ENCODE measurements at regions not wholly inside any gene's neighbourhood (a gene's known extent, or its start where the extent isn't known, plus 50 kb on each side); places are given as distances from the start of the nearest gene placed in this dataset.
"Not testable (repeated sequence)": the region's sequence is repeated elsewhere in the genome, so short reads cannot be mapped to it uniquely, and the experiment has no call there.

DNA sequence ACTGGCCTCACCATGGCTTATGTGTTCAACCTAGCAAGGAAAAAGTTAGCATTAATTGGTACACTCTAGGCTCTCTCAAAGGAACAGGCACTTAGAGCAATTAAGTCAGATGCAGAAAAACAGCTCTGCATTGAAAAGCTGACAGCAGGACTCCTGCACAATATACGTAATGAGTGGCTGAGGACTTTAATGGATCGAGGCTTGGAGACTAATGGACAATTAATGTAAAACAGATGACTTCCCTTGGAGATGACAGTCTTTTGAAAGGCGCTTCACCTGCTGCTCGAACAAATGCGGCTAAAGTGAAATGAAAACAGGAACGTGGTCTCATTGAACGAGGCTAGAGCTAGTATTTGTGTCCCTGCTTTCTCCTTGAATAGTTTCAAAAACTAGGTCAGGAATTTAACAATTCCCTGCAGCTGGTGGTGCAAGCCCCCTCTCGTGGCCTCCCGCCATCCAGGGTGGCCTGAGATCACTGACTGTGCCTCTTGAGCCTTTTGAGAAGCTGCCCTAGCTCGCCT lies 137.1 kb downstream of the ELOVL4 start:
- DNase-seq (ENCODE audit: low read depth) = no peak

DNA sequence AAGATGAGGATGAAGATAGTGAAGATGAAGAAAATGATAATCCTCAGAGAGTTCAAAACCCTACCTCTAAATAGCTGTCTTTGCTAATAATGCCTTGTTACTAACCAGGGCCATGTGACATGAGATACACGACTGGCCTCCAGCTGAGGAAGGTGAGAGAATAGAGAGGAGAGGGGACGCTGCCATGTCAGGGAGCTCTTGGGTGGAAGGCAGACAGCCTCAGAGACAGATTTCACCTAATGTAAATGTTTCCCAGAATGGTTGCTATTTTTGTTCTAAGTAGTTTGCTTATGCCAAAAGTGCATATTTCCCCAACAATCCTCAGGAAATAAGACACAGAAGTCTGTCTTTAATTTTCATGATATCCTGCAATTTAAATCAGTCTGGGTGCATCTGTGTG lies 138.4 kb downstream of the ELOVL4 start:
- DNase-seq (ENCODE audit: low read depth) = no peak

DNA sequence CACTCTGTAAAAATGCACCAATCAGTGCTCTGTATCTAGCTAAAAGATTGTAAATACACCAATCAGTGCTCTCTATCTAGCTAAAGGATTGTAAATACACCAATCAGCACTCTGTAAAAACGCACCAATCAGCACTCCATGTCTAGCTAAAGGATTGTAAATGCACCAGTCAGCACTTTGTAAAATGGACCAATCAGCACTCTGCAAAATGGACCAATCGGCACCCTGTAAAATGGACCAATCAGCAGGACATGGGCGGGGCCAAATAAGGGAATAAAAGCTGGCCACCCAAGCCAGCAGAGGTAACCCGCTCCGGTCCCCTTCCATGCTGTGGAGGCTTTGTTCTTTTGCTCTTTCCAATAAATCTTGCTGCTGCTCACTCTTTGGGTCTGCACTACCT lies 140.7 kb downstream of the ELOVL4 start:
- DNase-seq (ENCODE audit: low read depth) = not testable (repeated sequence)

DNA sequence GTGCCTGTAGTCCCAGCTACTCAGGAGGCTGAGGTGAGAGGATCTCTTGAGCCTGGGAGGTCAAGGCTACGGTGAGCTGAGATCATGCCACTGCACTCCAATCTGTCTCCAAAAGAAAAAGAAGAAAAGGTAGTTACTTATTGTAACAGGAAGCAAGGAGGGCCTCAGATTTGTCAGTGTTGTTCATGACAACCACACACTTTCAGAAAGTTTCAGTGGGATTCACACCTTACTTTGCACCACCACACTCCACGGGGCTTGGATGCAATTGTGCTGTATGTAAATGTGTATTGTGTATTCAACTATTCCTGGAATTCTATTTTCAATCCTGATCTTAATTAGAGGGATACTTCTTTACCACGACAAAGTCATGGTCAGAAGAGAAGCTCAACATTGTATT lies 142.6 kb downstream of the ELOVL4 start:
- DNase-seq (ENCODE audit: low read depth) = no peak

DNA sequence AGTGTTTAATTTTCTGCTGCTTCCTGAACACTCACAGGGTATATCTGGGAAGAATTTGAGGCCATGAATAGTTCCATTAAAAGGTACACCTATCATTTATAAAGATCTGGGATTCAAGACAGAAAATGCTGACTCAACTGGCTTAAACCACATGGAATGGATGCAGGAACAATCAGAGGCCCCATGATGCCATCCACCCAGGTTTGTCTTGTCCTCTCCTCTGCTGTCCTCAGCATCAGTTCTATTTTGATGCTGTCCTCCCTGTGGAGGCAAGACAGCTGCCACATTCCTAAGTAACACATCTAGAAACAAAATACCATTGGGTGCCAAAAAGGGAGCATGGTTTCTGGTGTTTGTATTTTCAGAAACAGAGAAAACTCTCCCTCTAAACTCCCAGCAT lies 143.4 kb downstream of the ELOVL4 start:
- DNase-seq (ENCODE audit: low read depth) = no peak

DNA sequence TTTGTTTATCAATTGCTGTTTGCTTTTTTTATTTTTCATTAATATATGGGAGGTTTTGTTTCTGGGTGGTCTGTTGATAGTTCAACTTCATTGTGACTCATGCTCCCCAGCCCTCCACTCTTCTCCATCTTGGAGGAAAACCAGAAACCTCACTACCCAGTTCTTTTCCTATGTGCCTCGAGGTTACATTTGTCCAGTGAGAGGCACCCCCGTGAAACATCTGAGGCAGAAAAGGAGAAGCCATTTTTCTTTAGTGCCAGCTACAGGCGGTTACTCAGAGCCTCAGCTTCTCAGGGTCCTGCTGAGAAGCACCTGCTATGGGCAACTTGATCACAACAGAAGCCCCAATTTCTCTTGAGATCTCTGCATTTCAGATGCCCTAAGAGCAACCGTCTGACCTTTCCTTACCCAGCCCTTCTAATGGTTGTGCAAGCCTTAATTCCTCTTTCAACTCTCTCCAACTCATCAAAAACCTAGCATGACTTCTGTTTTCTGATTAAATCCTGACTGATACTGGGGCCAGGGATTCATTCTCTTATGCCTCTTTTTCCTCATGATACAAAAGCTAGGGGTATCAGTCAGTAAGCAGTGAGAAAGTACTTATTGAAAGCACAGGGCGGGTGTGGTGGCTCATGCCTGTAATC lies 144.6 kb downstream of the ELOVL4 start:
- DNase-seq (ENCODE audit: low read depth) = no peak

DNA sequence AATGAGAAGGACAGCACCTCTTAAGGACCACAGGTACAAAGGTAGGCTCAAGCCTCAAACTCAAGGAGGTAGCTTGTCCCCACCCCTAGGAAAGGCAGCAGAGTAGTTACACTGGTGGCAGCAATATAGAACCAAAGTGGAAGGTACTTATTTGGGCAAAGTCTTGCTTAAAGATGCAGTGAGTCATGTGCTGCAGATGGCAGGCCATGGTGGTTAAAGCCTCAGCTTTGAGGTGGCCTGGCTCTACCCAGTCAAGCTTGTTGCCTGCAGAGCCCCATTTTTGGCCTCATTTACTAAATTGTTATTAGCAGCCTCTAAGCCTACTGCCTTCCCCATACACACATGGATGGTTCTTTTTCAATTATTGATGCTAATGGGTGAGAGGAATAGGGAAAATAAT lies 146.0 kb downstream of the ELOVL4 start:
- no peak for DNase-seq (ENCODE audit: low read depth)

DNA sequence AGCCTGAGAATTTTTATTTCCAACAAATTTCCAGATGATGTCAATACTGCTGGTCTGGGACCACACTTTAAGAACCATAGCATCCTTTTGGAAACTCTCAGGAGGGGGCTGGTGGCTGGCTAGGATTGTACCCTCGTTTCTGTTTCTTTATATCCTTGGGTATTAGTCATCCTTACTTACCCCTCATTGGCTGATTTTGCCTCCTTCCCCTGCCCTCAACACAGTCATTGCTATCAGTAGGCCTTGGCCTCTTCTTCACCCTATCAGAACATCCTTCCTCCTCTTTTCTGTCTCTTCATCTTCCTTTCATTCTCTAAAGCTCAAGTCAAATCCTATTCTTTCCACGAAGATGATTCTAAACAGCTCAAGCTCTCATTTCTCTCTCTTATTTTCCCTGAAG lies 148.5 kb downstream of the ELOVL4 start:
- no peak for DNase-seq (ENCODE audit: low read depth)

DNA sequence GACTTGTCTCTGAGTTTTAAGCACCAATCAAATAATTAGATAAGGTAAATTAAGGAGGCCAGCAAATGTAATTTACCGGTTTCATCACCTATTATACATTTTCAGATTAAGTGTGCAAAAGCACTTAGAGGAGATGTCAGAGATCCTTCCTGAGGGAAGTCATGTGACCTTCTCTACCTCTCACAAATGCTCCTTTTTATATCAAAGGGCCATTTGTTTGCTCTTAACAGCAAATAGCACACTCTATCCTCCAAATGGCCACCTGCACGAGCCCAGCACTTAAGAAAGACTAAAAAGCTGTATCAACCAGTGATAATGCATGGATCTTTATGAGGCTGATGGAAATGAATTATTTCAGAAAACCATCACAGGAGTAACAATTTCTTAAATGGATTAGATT lies 149.4 kb downstream of the ELOVL4 start:
- DNase-seq (ENCODE audit: low read depth) = no peak

DNA sequence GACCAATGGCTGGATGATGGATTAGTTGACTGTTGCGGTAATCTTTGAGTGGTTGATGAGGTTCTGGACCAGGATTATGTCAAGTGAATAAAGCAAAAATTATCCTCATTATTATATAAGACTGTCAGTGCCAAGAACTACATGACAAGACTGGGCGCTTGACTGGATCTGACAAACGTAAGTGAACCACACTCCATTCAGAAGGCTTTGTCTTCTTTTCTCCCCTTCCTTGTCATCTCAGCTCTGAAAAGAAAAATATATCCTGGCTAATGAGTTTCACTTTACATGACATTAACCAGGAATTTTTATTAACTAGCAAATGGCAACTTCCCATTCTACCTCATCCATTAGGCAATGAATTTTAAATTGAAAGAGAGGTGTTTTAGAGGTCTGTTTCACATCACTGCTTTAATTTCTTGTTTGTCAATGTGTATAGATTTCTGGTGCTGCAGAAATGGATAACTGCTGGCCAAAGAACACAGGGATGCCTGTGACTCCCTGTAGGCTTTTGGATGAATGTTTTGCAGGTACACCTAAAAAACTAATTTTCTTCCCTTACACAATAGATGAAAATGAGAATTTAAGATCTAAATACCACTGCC lies 150.1 kb downstream of the ELOVL4 start:
- DNase-seq (ENCODE audit: low read depth) = no peak

DNA sequence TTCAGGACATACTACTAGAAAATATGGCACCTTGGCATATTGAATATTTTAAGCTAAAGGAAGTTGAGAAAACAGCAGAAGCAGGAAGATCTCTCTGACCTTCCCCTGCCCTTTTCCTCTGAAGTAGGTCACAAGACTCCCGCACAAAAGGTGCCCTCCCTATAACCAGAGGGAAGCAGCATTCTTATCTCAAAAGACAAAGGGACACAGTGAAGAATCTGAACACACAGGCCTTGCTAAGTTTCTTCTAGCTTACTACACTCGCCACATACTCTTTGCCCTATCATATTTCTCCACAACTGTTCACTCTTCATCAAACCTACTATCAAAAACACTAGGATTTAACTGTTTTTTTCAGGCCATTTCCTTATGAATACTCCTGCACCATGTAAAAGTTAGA lies 151.2 kb downstream of the ELOVL4 start:
- peak; percentile 83 for DNase-seq (ENCODE audit: low read depth)

DNA sequence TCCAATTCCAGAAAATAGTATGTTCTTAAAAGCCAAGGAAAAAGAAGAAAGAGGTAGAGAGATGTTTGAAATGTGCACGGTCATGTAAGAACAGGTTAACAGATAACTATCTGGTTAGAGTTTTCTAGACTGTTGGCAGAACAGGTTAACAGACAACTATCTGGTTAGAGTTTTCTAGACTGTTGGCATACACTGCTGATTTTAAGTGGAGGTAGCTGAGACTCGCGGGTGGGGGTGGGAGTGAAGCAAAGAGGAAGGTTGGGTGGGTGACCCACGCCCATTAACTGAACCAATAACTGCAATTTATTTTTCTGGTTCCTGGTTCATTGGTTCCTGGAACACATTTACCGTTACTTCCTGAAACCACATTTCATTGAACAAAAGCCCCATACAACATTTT lies 157.5 kb downstream of the ELOVL4 start:
- no peak for DNase-seq (ENCODE audit: low read depth)

DNA sequence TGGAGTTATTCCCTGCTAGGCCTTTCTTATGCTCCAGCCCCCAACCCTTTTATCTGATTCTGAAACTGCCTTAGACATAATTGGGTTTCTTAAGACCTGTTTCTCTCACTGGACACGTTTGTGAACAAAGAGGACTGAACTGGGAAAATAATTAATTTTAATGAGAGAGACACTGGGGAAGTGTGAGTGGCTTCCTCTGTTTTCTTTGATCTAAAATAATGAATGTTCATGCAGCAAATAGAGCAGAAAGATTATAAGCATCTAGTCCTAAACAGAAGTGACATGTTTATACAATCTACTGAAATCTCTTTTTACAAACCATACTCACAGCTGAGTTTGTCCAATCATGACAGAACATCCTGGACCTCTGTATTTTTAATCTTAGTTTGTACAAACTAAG lies 157.6 kb downstream of the SH3BGRL2 start:
- DNase-seq (ENCODE audit: low read depth) = no peak

DNA sequence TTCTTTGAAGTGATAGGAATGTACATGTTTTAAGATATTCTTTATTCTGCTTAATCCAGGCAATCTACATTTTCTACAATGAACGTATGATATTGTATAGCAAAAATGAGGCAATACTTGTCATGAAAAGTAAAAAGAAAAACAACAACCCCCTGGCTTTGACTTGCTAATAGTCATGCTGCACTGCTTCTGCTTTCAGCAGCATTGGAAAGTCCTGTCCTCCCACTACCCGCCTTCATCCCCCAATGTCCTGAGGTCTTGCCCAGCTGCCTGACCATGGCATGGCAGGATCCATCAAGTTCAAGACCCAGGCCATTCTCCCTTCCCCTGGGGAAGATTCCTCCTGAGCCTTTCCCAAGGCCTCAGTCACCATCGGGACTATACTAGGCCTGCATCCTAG lies 156.5 kb downstream of the SH3BGRL2 start:
- DNase-seq (ENCODE audit: low read depth) = no peak

DNA sequence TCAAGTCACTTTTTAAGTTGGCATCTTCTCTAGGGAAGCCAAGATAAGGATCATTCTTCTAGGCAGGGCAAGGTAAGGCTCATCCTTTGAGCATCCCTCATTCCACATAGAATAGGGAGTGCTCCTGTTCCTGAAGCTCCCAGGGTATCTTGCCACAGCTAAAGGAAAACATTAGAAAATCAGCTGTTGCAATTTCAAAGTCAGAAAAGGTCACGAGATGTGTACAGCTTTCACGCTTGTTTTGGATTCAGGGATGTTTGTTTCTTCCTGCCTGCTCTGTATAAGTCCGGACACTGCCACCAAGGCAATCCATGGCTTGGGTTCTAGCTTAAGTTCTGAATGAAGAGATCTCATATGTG lies 153.2 kb downstream of the SH3BGRL2 start:
- DNase-seq (ENCODE audit: low read depth) = no peak

DNA sequence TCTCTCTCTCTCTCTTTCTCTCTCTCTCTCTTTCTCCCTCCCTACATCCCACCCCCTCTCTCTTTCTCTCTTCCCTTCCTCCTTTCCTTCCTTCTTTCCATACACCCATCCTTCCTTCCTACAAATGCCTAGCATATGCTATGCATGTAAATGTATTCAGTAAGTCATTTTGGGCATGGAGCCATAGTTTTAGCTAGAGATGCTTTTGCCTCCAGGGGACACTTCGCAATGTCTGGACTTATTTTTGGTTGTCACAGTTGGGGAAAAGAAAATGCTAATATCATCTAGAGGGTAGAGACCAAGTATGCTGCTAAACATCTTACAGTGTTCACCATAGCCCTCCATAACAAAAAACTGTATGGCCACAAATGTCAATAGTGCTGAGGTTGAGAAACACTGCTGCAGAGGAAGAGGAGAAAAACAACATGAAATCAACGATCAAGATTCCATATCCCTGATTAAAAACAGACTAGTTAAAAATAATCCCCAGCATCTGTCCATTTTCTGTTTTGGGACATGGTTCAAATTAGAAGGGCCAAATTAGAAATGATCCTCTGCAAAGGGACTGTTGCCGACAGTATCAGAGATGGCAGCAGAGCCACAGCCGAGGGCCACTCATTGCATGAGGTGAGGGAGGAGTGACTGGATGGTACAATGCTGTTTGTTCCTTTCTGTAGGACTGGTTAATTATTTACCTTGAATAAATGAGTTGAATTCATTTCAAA lies 152.7 kb downstream of the SH3BGRL2 start:
- no peak for DNase-seq (ENCODE audit: low read depth)

DNA sequence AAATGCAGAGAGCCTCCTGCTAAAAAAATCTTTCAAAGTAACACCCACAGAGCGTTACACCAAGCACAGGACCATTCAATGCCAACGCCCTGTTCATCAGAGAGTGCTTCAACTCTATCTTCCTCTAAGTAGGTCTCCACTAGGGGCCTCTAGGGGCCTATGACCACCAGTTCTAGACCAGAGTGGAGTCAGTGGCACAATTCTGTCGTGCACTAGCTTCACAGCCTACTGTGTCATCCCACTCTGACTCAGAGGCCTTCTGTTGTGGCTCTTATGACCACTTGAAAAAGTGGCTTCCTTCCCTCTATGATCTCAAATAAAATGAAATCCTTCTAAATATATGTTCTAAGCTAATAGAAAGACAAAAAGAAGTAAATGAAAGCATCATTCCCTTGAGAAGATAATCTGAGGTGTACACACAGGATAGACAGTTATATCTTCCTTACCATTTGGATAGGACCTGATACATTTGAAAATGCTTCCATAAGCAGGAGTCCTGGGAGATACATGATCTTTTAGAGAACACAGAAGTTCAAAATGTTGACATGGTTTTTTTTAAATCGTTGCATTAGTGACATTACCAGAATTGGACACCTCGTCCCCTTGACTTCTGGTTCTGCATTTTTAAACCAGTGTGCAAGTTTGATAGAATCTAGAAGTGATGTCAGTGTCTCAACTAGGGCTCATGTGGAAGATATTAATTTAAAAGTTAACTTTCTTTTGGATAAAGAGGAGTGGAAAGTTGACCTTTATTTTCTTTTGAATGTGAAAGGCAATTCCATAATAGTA lies 151.9 kb downstream of the SH3BGRL2 start:
- no peak for DNase-seq (ENCODE audit: low read depth)

DNA sequence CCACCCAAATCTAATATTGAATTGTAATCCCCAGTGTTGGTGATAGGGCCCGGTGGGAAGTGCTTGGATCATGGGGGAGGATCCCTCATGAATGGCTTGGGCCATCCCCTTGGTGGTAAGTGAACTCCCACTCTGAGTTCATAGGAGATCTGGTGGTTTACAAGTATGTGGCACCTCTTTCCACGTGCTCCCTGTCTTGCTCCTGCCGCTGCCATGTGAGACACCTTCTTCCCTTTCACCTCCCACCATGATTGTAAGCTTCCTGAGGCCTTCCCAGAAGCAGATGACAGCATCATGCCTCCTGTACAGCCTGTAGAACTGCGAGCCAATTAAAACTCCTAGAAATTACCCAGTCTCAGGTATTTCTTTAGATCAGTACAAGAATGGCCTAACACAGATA lies 150.8 kb downstream of the SH3BGRL2 start:
- DNase-seq (ENCODE audit: low read depth) = no peak

DNA sequence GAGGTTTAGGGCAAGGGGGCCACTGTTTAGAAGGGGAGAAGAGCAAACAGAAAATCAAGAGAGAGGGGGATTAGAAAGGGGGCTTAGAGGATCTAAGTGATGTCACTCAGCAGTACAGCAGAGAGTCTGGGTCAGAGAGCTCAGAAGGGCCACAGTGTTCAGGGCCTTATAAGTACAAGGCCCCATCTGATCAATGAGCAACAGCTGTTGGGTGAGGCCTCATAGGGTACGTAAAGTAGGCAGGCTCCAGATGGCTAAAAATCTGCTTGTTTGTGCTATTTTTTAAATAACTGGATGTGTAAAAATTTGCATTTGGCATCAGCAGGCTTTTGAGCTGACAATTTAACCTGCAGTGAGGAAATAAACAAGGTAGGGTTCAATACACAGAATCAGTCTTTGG lies 149.8 kb downstream of the SH3BGRL2 start:
- no peak for DNase-seq (ENCODE audit: low read depth)

DNA sequence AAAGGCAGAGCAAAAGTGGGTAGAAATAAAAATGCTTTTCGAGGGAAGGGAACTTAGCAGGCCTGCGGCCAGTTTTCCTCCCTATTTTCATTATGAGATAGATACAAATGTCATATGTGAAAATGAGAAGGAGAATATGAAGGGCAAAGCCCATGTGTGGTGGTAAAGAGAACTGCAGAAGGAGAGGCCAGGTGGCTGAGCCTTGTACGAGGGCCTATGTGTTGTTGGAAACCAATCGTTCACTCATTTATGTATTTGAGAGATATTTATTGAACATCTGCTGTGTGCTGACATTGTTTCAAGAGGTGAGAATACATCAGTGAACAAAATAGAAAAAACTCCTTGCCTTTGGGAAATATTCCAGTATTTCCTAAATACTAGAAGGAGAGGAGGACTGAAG lies 147.7 kb downstream of the SH3BGRL2 start:
- DNase-seq (ENCODE audit: low read depth) = no peak

DNA sequence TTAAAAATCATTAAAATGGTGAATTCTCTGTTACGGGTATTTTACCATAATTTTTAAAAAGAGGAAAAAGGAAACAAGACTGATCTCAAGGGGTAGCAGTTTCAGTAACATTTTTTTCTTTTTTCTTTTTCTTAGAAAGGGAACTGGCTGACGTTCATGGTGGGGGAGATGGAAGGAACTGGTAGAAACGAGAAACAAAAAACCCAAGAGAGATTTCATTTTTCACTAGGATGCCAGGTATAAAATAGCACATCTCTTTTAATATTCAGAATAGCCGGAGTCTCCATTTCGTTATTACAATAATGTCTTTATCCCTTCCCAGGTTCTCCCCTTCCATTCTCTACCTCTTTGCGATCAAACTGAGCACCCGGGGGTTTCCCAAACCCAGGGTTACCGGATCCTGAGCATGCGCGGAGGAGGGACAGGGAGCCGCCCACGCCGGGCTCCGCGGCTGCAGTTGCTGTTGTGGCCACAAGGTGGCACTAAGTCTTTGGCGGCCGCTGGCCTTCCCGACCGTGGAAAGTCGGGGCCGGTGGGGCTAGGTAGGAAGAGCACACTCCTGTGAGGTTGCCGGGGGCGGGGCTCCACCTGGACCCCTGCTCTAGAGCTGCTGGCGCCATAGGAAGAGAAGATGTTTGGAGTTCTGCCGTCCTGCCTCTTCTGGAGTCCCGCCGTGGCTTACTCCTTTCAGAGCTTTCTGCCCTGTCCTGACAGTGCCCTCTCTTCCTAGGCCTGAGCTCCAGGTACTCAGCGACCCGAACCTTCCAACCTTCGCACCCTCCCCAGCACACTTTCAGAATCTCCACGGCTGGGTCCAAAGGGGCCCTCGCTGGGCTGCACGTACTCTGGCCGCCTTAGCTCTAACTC lies 146.8 kb downstream of the SH3BGRL2 start:
- DNase-seq (ENCODE audit: low read depth) = peak; percentile 35

DNA sequence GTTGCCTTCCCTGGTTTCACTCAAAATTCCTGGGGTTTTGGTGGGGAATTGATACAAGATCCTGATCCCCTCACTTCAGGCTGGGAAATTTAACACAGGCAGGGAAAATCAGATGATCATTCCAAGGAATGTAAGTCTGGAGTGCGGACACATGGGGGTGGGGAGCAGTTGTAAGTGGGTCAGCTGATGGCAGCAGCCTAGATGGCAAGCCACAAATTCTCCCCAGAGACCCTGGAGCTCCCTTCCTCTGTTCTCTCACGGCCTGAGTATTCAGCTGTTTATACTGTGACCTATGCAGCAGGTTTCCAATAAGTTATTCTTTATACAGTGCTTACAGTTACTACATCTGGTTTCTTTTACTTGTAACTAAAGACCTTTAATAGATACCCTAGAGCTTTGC lies 144.9 kb downstream of the SH3BGRL2 start:
- DNase-seq (ENCODE audit: low read depth) = no peak
